Right lobe of liver (tissue), 6 donors: ENCODE measurements at regions not wholly inside any gene's neighbourhood (a gene's known extent, or its start where the extent isn't known, plus 50 kb on each side); places are given as distances from the start of the nearest gene placed in this dataset.

Experiments used
- ATAC-seq, 4 donors: fragments of 200-7000 bp; cut with Tn5 transposase; one replicate each; pipeline ENCODE4 v1.9.1; 2020; ENCODE audit warnings: mild to moderate bottlenecking in 4 of 4, moderate library complexity in 4 of 4
- DNase-seq, 3 donors: peaks; one replicate each; pipeline ENCODE4 v3.0.0-alpha.2; 2020
- H3K27ac ChIP-seq, 3 donors: fragments of 200-600 bp; one replicate each; pipeline ENCODE4 v1.8.0; 2022
- H3K27me3 ChIP-seq, 2 donors: fragments of 200-600 bp; one replicate each; pipeline ENCODE4 v1.8.0; 2022
- H3K36me3 ChIP-seq, 4 donors: fragments of 200-600 bp; sonication (generic) in 1 of 4; one replicate each; pipeline versions ENCODE4 v1.5.1 to v1.8.0; 2017 to 2022; ENCODE audit warnings: control low read depth in 1 of 4
- H3K4me1 ChIP-seq, 4 donors: fragments of 200-600 bp; sonication (generic) in 1 of 4; one replicate each; pipeline versions ENCODE4 v1.5.1 to v1.8.0; 2017 to 2022; ENCODE audit warnings: control low read depth in 1 of 4
- H3K4me3 ChIP-seq, 3 donors: fragments of 200-600 bp; one replicate each; pipeline ENCODE4 v1.8.0; 2022
- H3K9me3 ChIP-seq, 4 donors: fragments of 200-600 bp; sonication (generic) in 1 of 4; one replicate each; pipeline versions ENCODE4 v1.5.1 to v1.8.0; 2017 to 2022; ENCODE audit warnings: control low read depth in 1 of 4
- CTCF ChIP-seq, 4 donors: fragments of 200-600 bp in 3 of 4; fragments of 450-650 bp in 1 of 4; IDR thresholded peaks; one replicate each; pipeline versions ENCODE4 v1.5.1 to v1.8.0; 2016 to 2022; ENCODE audit warnings: antibody characterized with exemption in 4 of 4, mild to moderate bottlenecking in 2 of 4
- POLR2A ChIP-seq: fragments of 450-650 bp; IDR thresholded peaks from one replicate; pipeline ENCODE4 v1.6.1; 2017; ENCODE audit warnings: antibody characterized with exemption, mild to moderate bottlenecking
- WGBS: methylation state at CpG from one replicate; pipeline ENCODE4 v1.1.6; 2018; ENCODE audit warnings: low coverage, low lambda C conversion rate; ENCODE audit not compliant: insufficient coverage; ENCODE audit errors: missing lambda C conversion rate; 5-methylcytosine and 5-hydroxymethylcytosine counted together
- intact Hi-C, 2 donors: fragments of 100-400 bp; cut with DNase I; formaldehyde crosslinking; loops; one replicate each; pipeline versions ENCODE4 v1.11.2 to v1.14.1; 2022
- donor health status: DM: no; HTN: yes; CAD: no.
- donor health status: DM: no; HTN: no; CAD: no.
- donor health status: DM: no; HTN: no; CAD: no.
- donor health status: DM: no; HTN: yes; CAD: no.
- donor health status: DM: no; HTN: yes; CAD: no.

GRCh38 chr16:6096931-6097670, 999.5 kb upstream of the EEF2KMT start:
- Histone ChIP-seq H3K36me3 (no peaks in the 10 kb centered on the region), H3K4me3 (no peak overlapping the region), H3K9me3 (no peaks in the 10 kb centered on the region), H3K27me3 (no peaks in the 10 kb centered on the region), H3K27ac (no peak overlapping the region), H3K4me1 (no peaks in the 10 kb centered on the region)
- 62% methylated on average over 7 of the region's 7 CpGs for WGBS
- intact Hi-C loops: no loop called here
- DNase-seq (no peak), ATAC-seq (no peak)
- no peak for TF ChIP-seq CTCF (IDR thresholded peaks at IDR 0.05)
- no peak for TF ChIP-seq POLR2A

- DNase-seq: no peak
- Histone ChIP-seq H3K4me3 (no peak overlapping the region), H3K9me3 (no peaks in the 10 kb centered on the region), H3K4me1 (no peaks in the 10 kb centered on the region), H3K27me3 (no peaks in the 10 kb centered on the region), H3K27ac (no peak overlapping the region), H3K36me3 (no peaks in the 10 kb centered on the region)
- TF ChIP-seq CTCF (IDR thresholded peaks at IDR 0.05): no peak
- TF ChIP-seq POLR2A: no peak
- 28% methylated on average over 5 of the region's 5 CpGs for WGBS
- intact Hi-C loops: no loop called here
- ATAC-seq: no peak
Measured at GRCh38 chr16:6095414-6095813, 997.8 kb upstream of the EEF2KMT start.

GRCh38 chr16:6091021-6091420, 993.4 kb upstream of the EEF2KMT start:
- WGBS: 60% methylated on average over 3 of the region's 3 CpGs
- DNase-seq: no peak

GRCh38 chr16:6081320-6081976, 983.9 kb upstream of the EEF2KMT start:
- ATAC-seq: peak; percentile 43 to 74 (median 55)
- Histone ChIP-seq H3K27ac (no peak overlapping the region), H3K4me1 (no peaks in the 10 kb centered on the region), H3K27me3 (no peaks in the 10 kb centered on the region), H3K9me3 (no peaks in the 10 kb centered on the region), H3K36me3 (no peaks in the 10 kb centered on the region), H3K4me3 (no peak overlapping the region)
- peak in 1 of 3 donors; percentile 45 for DNase-seq
- WGBS: 29% methylated on average over 5 of the region's 5 CpGs
- intact Hi-C loops: no loop called here
- TF ChIP-seq CTCF (IDR thresholded peaks at IDR 0.05) (peak; percentile 26 to 71 (median 54)), POLR2A (no peak)

More at GRCh38 chr16:6091021-6091420, 993.4 kb upstream of the EEF2KMT start:
- Histone ChIP-seq H3K27ac (no peak overlapping the region), H3K4me3 (no peak overlapping the region), H3K36me3 (no peaks in the 10 kb centered on the region), H3K9me3 (no peaks in the 10 kb centered on the region), H3K4me1 (no peaks in the 10 kb centered on the region), H3K27me3 (no peaks in the 10 kb centered on the region)
- no peak for ATAC-seq
- TF ChIP-seq POLR2A (no peak), CTCF (IDR thresholded peaks at IDR 0.05) (no peak)
- intact Hi-C loops: no loop called here
